T-helper 22 cell (primary cell): ENCODE measurements at regions not wholly inside any gene's neighbourhood (a gene's known extent, or its start where the extent isn't known, plus 50 kb on each side); places are given as distances from the start of the nearest gene placed in this dataset.

Experiments used
- DNase-seq: peaks from one replicate; pipeline ENCODE4 v3.0.0-alpha.2; 2020; ENCODE audit warnings: low read depth

DNA sequence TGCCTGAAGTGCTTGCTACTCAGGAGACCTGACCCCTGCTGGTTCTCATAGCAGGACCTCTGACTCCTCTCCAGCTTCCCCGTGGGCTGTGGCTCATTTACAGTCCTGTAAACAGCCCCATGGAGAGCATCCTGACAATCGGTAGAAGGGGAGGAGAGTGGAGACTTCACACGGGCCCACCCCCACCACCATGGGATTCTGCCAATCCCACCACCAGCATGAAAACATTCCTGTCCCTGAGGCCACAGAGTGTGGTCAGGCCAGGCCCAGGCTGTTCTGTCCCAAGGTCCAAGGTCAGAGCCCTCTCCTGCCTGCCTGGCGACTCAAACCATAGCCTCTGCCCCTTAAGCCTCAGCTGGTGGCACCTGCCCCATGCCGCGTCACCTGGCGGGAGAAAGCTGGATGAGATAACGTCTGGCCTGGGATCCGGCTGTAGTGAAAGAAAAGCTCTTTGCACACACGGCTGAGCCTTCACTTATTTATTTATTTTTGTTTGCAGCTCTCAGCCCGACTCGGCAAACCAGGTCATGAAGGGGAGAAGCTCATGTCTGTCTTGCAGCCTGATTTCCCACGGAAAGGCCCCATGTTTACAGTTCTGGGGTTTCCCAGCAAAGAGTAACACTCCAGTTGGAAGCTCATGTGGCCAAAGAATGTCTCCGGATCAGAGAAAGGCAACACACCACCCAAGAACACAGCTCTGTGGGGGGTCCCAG is 293.6 kb upstream of the ZMIZ1 start:
- no peak for DNase-seq

DNA sequence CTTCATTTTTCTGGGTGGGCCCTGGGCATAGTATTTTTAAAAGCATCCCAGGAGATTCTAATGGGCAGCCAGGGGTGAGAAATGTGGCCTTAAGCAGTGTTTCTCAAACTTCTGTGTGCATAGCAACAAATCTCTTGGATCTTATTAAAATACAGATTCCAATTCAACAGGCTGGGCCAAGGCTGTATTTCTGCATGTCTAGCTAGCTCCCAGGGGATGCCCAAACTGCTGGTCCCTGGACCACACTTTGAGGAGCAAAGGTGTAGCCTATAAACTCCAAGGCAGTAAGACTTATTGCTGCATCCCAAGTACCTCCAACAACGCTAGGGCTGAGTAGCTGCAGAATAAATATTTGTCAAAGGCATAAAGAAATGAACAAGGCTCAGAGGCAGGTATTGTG is 292.9 kb upstream of the ZMIZ1 start:
- no peak for DNase-seq

DNA sequence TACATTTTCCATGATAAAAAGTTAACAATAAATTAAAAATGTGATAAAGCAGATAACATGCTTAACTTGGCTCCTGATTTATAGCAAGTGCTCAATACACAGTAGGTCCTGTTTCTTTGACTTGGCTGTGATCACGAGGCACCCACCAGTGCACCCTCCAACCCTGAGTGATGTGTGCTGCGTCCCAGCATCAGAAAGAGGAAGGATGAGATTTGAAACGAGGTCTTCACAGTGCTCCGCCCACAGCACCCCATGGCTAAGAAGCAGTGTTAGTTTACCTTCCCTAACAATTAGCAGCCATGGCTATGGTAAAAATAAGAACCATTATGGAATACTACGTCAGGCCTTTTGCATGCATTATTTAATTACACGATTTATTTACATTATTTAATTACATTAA is 292.0 kb upstream of the ZMIZ1 start:
- no peak for DNase-seq

DNA sequence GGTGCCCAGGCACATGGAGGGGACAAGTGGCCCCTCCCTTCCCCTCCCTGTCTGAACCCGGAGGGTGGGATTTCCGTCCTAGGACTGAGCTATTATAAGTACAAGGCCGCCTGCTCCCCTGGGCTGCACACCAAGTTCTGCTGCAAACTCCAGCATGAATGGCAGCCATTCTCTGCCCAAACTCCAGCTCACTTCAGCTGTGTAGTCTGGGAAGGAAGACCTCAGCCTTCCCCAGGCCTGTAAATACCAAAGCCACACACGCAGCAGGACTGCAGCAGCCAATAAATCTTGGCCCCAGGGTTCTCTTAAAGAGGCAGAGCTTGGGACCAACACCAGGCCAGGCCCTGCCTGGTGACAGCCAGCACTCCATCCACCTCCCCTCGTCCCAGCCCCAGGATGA is 291.3 kb upstream of the ZMIZ1 start:
- no peak for DNase-seq

DNA sequence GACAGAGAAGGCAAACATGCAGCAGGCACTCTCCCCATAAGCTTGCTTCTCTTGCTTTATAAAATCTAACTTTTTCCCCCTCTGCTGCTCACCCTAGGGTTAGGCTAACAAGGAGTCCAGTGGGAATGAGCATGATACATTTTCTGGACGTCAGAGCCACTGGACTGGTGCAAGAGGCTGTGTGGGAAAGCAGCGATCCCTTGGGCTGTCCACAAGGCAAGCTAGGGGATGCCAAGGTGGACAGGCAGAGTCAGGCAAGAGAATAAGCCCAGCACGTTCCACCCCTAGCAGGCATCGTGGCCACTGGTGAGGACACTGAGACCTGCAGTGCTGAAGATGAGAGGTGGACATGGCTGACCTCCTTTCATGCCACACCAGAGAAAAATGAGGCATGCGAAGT is 290.9 kb upstream of the ZMIZ1 start:
- no peak for DNase-seq

DNA sequence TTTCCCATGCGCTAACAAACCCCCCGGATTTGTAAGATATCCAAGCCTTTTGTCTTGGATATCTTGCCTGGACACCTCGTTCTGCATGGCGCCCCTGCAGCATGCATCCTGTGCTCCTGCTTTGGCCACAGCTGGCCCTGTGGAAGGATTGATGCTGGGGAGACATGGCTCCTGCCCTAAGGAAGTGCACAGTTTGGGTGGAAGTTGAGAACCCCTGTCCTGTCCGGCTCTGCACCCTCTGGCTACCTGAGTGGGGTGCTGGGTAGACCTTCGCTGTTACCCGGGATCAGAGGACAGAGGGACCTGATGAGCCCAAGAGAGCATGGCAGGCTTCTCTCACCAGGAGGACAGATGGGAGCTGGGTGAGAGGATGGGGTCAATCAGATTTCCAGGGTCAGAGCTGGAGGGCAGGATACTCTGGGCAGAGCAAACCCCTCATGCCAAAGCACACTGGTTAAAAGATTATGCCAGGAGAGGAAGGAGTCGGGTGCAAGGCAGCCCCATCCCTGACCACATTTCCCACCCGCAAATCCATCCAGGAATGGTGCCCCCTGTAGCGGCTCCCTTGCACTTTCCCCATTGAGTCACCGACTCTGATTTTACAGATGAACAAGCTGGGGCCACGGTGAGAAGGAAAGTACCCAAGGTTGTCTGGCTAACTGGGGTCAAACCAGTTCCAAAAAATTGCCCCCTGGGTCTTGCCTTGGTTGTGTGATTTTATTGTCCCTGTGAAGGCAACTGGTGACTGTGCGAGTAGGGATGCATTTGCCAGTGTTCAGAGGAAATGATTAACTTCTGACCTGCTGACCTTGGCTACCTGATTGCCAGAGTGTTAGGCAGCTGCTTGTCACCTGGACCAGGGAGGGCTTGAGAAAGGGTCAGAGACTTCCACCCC is 290.1 kb upstream of the ZMIZ1 start:
- DNase-seq, result no peak

DNA sequence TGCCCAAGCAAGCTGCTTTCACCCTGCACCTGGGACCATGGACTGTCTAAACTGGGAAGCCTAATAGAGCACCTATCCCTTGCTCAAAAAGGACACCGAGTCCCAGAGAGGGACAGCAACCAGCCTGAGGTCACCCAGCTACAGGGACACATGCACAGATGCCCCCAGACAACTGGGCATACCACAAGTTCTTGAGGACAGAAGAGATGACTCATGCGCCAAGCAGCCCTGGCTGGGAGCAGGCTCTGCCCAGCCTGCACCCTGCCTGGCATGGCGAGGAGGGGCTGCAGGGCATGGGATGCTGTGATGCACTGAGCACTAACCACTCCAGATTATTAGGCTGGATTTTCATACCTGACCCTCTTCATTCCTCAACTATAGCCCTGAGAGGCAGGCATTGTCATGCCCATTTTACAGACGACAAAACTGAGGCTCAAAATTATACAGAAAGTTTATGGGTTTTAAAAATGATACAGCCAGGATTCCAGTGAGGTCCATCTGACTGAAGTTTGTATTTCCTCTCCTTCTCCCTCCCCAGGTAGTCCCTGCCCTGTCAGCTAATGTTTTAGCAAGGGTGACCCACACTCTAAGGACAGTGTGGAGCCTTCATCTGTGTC is 289.3 kb upstream of the ZMIZ1 start:
- DNase-seq, result no peak

DNA sequence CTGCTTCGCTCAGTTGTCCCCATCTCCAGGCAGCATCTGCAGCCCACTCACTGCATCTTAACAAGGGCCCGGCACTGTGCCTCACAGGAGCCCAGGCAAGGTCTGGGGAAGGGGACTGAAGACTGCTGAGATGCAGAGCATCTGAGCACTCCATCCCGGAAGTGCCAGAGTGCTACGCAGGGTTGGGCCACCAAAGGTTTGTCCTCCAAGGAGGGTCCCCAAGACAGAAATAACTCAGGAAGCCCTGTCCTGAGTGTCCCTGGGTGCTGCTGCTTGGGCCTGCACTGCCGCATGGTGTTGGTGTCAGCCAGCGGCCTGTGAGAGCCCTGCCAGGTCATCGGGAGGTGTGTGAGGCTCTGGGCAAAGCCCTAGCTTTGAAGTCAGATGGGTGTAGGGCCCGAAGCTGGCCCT is 288.2 kb upstream of the ZMIZ1 start:
- DNase-seq, result no peak

DNA sequence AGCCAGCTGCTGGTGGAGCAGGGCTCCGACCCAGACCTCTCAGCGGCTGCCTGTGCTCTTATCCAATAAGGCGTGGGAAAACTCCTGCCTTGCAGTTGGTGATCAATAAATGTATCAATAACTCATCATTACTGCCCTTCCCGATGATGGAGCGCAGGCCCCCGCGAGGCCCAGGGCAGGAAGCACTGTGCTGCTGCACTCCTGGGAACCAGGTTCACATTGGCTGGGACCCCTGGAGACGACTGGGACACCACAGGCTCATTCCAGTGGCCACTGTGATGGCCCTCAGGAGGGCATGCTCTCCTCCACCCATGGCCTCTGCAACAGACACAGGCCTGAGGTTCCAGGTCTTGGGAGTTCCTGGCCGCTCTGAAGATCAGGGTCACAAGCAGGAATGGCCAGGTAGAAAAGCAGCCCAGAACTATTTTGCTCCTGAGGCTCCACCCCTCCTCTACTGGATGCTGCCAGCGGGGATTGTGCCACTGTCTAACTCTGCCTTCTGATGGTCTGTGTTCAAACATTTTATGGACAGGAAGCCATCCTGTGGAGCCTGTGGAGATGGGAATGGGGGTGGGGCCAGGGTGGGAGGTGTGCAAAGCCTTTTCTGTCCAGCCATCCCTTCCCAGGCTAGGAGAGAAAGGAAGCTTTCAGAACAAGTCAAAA is 287.4 kb upstream of the ZMIZ1 start:
- DNase-seq, result no peak

DNA sequence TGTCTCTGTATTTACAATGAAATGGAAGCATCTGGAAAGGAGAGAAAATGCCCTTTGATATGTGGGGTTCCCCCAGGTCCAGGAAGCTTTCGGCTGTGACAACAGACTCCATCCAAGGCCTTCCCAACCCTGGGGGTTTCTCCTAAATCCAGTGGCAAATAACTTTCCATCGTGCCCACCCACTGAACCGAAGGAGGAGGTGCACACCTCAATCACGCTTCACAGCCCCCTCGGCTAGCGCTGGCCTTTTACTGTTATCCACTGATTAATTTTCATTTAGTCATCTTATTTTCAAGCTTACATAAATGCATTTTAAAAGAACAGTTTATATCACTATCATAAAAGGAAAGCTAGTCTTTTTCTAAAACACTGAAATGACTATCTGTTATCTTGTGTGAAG is 286.8 kb upstream of the ZMIZ1 start:
- DNase-seq, result no peak

DNA sequence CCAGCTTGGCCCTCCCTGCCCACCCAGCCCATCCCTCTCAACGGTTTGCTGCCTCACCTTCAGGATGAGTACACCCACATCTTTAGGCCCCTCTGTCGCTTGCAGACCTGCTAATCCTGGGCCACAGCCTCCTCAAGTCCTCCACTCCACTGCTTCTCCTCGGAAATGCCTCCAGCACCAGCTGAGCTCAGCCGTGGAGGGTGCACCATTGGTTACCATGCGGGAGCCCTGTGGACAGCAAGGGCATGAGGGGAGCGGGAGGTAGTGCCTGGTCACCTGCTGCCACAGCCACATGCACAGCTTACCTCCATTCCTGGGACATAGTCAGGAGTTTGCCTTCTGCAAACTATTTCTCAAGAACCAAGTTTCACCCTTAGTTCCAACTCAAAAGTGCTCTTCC is 286.3 kb upstream of the ZMIZ1 start:
- no peak for DNase-seq

DNA sequence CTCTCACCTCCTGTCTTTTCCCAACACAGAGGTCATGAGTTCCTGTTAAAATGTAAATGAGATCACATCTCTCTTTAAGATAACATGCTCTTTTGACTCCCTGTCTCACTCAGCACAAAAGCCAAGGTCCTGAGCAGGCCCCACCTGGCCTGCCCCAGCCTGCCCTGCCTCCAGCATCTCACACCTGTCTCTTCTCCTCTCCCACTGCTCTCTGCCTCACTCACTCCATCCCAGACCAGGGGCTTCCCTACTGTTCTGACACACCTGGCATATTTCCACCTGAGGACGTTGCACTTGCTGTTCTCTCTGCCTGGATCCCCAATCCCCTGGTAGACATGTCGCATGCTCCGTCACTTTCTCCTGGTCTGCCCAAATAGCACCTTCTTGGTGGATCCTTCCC is 285.0 kb upstream of the ZMIZ1 start:
- no peak for DNase-seq

DNA sequence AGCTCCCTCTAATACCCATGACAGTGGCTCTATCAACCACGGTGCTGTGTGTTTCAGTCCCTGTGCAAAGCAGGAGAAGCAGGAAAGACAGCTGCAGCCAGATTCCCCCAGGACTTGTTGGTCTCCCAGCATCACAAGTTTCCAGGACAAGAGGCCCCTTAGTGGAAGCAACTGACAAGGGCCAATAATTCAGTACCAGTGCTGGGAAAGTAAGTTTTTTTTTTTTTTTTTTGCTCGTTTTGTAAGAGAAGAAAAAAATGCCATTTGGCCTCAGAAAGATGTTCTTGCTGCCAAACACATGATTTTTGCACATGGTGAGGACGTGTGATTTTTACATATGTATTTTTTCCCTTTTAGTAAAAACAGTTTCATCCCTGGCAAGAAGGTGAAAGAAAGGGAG is 284.2 kb upstream of the ZMIZ1 start:
- no peak for DNase-seq

DNA sequence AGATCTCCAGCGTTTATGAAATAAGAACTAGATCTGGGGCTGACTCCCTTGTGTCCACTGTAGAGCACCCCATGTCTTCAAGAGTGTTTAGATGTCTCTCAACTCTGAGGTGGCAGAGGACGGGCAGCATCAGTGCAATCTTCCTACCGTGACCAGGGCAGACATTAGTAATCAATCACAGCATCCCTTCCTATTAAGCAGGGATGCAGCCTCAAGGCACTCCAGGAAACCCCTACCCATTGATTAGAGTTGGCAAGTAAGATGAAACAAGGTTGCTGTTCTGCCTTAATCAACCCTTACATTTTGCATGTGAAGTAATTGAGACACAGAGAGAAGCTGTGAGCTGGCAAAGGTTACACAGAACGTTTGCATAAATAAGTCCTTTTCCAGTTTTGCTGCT is 283.7 kb upstream of the ZMIZ1 start:
- DNase-seq, result no peak

DNA sequence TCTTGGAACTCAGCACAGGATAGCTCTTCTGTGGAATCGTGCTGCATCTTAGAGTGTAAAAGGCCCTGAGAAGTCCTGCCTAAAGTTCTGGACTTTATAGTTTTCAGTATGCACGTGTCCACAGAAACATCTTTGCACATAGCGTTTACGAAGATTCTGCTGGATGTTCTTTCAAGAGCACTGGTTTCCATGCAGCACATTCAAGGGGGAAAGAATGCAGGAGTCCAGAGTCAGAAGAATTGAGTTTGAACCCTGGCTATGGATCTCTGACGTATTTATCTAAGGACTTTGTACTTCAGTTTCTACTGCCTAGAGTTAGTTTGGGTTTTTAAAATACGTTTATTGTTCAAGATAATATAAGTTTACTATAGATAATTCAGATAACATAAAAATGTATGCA is 282.8 kb upstream of the ZMIZ1 start:
- no peak for DNase-seq

DNA sequence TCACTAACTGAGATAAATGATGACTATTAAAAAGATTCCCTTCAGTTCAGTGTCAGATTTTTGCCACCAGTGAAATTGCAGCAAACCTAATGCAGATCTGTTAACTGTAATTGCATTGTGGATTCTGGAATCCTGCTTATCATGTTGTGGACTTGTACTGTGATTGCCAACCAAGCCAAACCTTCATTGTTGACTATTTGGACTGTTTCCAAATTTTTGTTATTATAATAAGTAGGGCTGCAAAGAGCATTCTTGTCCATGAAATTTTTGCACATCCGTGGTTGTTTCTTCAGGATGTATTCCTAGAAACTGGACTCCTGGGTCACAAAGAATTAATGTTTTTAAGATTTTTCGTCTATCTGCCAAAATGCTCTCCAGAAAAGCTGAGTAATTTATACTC is 281.6 kb upstream of the ZMIZ1 start:
- DNase-seq, result no peak

DNA sequence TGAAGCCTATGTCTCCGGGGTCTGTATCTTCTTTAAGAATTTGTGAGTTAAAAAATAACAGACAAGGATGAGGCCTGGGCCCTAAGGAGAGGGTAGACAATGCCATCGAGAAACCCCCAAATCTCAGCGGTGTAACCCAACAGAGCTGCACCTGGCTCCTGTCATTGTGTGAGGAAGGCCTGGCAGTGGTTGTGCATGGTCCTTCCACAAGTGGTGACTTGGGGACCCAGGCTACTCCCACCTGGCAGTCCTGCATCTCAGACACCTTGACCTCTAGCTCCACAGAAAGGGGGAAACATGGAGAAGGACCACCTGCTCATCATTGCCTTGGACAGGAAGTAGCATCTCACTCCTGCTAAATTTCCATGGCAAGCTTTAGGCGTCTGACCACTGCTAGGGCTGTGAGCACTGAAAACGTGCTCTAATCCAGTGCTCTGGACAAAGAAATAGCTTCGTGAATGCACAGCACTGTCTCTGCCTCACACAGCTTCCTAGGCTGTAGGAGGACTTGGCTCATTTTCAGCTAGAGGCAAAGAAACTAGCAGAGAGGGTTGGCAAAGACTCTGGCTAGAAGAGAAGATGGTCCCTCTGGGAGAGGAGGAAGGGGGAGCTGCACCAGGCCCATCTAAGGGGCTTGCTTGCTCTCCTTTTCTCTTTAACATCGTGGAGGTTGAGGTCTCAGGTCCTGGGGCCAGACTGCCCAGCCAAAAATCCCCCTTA is 273.9 kb upstream of the ZMIZ1 start:
- DNase-seq, result no peak

DNA sequence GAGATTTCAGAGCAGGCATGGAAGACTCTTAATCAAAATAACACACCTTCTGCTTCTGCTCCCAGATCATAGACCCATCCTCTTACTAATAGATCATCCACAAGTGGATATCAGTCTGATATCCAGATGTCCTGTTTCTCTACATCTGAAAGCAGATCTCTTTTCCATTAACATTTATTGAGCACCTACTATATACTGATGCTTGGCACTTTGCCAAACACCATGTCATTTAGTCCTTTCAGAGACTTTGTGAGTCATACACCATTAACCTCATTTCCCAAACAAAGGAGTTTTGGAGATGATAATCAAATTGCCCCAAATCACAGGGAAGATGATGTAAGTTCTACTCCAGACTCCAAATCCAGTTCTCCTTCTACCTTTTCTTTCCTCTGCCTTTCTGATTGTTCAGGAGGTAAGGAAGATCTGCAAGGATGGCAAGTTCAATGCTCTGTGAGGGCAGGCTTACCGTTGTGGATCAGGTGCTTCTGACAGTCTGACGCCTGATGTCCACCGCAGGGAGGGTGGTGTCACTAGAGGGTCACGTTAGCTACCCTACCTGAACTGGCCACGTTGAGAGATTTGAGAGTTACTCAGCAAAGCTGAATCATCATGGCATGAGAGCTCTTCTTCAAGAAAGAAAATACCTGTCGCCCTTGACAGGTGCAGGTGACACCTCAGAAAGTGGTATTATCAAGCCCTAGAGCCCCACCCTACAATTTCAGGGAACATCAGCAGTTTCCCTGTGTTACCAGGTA is 269.6 kb upstream of the ZMIZ1 start:
- no peak for DNase-seq

DNA sequence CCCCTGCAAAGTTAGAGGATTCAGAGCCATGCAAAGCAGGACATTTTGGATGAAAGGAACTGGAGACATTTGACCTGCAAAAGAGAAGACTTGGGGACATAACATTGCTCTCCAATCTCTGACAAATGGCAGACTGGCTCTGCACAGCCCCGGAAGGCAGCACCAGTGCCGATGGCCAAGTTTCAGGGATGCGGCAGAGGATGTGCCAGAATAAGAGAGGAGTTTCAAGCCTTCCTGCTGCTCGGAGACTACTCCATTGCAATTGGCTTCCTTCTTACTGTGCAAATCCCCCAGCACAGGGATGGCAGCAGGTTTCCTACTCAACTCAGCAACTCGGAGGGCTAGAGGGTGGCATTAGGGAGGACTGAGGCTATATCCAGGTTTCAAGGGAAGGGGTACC is 268.8 kb upstream of the ZMIZ1 start:
- DNase-seq, result no peak

DNA sequence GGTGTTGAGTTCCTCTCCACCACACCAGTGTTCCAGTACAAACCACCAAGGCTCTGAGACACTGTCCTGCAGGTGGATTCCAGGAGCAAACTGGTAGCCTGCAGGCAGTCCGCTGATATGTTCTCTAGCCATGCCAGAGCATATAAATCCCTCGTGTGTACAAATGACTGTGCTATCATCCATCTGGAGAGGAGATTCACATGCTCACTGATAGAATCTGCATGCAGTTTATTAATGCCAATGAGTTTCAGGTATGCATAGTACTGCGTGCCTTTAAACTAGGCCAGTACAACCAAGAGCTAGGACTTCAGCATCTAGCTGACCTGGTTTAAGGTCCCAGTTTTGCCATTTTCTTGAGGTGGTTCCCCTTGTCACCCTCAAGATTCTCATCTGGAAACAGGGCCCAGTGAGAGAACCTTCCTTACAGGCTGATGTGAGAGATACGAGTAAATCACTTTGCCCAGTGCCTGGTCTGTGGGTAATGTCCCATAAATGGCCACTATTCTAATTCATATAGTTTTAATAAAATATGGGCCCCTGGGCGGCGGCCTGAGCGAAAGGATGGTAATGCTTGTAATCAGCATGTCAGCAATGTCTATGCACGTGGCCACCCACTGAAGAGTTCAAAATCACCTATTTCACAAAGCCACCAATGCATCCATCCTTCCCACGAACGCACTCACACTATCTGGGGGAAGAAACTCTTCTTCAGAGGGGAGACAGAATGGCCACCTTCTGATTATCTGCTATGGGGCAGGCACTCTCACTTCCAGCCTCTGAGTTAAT is 268.0 kb upstream of the ZMIZ1 start:
- DNase-seq, result no peak
